Islet of Langerhans (tissue), 1 donor: ENCODE measurements at regions not wholly inside any gene's neighbourhood (a gene's known extent, or its start where the extent isn't known, plus 50 kb on each side); places are given as distances from the start of the nearest gene placed in this dataset.

Experiments used
- FAIRE-seq: peaks from one replicate; lab custom pipeline; 2011; peaks lifted over from hg19 to GRCh38; lab: Jason Lieb, UNC

GRCh38 chr9:14428781-14429230 is 114.9 kb upstream of the NFIB start:
- no peak for FAIRE-seq

GRCh38 chr9:14427419-14427818 is 113.5 kb upstream of the NFIB start:
- FAIRE-seq = no peak

- no peak for FAIRE-seq
Observed at GRCh38 chr9:14424983-14425382, 111.0 kb upstream of the NFIB start.

DNA sequence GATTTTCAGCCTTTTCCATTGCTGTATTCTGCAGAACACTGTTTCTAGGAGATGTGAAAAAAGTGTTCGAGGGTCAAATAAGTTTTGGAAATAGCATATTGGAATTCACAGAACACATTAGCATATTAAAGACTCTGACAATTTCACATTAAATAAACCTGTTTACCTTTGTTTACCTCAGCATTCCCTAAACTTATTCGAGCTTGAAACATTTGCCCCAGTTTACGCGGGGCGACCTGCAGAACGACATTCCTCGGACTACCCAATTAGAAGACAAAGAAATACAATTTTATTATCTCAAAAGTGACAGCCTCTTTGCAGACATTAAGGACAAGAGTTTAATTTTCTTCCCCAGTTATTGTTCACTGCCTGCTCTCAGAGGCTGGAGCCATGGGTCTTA is 110.3 kb upstream of the NFIB start:
- no peak for FAIRE-seq

GRCh38 chr9:14423815-14424261 is 109.9 kb upstream of the NFIB start:
- no peak for FAIRE-seq

DNA sequence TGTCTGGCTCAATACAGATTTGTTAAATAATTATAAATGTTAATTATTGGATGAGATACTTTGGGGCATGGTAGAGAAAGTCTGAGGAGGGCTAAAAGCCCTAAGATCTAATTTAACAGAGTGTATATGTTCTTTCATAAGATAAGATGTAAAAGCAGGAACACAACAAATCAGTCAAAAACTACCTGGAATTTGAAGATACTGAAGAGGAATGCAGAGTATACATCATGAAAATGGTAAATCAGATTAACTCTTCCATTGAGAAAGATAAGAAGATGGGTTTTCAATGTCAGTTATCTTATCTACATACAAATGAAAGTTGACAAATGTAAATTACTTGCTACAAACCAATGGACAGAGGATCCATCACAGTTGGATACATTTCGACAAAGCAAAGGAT is 107.3 kb upstream of the NFIB start:
- no peak for FAIRE-seq

DNA sequence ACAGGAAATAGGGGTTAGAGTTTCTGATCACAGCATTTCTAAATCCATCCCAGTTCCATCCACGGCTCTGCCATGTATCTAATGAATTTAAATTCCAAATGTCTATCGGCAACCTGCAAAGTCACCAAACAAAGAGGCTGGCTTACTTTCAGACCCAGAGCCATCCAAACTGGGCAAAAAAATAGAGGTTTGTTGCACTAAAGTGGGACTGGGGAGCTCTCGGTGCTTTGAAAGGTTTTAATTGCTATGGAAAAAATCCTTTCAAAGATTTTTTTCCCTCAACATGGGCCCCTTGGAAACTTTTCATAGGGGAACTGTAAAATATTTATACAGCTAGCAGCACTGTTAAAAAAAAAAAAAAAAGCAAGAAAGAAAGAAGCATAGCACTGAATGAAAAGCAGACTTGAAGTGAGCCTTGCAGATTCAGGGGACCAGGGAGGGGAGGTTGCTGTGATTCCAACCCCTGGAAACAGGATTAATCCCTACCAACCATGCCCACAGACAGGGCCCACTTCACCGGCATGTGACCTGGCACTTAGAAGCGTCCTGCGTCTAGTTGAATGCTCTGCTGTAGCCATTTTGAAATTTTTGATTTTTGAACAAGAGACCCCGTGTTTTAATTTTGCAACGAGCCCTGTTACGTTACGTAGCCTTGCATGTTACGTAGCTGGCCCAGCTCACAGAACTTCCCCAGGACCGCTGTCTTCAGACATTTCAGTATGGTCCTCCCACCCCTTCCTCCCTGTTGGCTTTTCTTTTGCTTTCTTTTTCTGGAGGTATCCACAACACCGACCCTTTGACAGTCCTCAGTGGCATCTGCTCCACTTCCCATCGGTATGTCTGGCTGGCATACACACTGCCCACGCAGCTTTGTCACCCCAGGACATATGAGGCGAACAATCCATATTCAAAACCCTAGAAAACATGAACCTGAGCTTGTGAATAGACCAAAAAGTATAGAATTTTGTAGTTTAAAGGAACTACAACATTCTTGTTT is 105.3 kb upstream of the NFIB start:
- FAIRE-seq = no peak

DNA sequence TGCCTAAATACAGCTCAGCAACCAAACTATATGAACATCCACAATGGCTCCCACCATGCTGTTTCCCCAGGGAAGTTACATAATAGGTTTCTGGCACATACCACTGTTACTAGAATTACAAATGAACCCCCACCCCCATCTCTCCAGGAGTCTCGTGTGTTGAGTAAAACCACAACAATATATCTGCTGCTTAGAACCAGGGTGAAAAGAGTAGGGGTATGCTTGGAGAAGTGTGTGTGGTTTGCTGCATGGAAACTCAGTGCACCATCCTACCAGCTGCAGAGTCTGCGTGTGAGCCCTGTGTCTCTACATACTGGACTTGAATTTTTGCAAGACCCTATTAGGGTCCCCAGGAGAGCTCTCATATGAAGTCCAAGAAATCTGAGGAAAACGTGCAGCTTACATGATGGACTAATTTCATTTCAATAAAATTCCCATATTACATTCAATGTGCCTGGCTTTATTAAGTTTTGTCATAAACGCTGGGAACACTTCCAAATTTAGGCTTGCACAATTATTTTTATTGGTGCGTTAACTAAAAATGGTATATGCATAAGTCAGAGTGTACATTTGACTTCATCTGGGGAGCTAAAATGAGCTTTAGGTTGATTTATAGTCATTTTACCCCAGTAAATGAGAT is 104.5 kb upstream of the NFIB start:
- no peak for FAIRE-seq

DNA sequence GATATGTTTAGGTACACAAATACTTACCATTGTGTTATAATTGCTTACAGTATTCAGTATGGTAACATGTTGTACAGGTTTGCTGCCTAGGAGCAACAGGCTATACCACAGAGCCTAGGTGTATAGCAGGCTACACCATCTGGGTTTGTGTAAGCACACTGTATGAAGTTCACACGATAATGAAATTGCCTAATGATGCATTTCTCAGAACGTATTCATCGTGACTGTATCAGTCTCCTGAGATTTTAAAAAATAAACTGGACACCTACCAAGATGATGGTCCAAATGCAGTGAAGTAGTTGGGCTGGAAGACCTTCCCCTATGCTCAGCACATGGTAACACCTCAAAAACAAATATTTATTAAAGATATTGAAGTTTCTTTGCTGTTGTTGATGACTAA is 103.3 kb upstream of the NFIB start:
- no peak for FAIRE-seq

DNA sequence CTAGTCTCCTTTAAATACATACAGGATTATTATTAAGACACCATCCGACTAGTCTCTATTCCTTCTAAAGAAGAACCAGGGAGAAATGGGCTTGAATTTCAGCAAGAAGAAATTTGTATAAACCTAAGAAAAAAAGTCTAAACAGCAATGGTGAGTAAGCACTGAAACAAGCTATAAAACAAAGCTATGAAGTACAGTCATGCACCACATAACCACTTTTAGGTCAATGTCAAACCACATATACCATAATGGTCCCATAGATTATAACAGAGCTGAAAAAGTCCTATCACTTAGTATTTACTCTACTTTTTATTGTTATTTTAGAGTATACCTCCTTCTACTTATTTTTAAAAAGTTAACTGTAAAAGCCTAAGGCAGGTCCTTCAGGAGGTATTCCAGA is 102.0 kb upstream of the NFIB start:
- FAIRE-seq = no peak

DNA sequence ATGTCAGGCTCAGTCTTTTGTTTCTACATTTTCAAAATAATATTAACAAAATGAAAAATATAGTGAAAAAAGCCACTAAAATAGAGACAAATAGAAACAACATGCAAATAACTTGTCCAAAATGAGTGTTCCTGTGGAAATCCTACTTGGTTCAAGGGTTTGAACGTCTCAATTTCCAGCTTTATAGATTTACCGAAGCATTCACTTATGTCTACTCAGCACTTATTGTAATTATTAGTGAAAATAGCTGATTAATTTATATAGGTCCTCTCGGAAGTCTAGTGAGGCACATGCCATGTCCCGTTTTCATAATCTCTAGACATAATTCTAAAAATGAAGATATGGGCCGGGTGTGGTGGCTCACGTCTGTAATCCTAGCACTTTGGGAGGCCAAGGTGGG is 99.9 kb upstream of the NFIB start:
- no peak for FAIRE-seq

DNA sequence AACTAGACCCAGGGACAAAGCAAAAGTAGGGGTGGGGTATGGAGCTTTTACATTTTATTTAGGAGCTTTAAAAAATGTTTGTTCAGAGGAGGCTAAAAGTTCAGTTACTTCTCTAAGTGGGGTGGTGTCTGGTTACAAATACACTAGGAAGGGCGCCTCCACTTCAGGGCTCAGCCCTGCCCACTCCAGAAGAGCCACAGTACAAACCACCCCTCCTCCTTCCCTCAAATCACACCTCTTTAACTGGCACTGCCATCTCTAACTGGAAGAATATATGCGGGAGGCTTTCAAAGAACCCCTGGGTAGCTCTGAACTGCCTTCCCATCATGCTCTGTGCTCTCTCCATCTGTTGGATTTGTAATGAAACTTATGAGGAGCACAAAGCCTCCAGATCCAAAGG is 98.8 kb upstream of the NFIB start:
- no peak for FAIRE-seq

GRCh38 chr9:14406463-14406862 is 92.5 kb upstream of the NFIB start:
- FAIRE-seq = no peak

DNA sequence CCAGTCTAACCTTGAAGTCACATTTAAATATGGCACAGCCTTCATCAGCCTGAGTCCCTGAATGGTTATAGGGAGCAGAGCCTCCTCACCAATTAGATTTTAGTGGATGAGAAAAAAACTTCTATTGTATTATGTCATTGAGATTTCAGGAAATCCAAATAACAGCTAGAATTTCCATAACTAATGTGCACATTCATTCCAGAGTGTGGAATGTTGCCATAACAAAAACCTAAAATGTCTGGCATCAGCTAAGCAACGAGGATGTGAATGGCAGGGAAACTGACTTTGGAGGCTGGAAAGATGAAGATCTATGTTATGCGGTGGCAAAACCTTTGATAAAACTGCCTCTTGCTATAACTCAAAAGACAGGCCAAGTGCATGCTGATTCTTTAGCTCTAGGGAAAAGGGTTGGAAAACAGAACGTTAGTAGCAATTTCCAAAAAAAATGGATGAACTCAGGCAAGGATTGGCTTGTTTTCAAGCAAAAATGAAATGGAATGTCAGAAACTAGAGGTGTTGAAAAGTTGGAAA is 91.3 kb upstream of the NFIB start:
- no peak for FAIRE-seq

- no peak for FAIRE-seq
Observed at GRCh38 chr9:14403081-14403480, 89.1 kb upstream of the NFIB start.

DNA sequence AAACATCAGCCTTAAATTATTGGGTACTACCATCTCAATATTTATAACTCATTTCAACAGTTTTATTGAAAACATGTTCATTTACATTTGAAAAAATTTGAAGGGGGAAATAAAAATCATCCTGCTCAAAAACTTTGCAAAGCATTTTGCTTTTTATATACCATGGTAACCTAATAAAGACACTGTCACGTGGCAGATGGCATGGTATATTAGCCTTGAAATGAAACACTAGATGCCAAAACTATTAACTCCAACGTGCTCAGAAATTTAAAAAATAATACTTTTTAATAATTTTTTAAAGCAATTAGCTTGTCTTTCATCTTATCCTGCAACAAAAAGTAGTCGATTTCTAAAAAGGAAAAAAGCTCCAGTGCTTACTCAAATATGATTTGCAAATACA is 88.6 kb upstream of the NFIB start:
- FAIRE-seq = no peak

DNA sequence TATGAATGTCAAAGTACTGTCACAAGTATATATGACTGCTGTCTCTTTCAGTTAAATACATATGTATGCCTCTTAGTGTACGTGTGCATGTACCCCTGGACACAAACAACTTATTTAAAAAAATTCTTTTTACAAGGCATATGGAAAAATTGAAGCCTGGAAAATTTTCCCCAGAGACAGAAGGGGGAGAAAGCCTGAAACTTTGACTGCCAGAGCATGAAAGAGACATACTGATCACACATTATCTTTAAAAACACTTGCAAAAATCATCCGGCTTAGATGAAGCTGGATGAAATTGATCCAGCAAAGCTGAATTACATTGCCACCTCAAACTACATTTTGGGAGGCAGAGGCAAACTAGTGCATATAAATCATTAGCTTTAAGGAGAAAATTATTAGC is 88.0 kb upstream of the NFIB start:
- FAIRE-seq = no peak

GRCh38 chr9:14400658-14400995 is 86.7 kb upstream of the NFIB start:
- no peak for FAIRE-seq

DNA sequence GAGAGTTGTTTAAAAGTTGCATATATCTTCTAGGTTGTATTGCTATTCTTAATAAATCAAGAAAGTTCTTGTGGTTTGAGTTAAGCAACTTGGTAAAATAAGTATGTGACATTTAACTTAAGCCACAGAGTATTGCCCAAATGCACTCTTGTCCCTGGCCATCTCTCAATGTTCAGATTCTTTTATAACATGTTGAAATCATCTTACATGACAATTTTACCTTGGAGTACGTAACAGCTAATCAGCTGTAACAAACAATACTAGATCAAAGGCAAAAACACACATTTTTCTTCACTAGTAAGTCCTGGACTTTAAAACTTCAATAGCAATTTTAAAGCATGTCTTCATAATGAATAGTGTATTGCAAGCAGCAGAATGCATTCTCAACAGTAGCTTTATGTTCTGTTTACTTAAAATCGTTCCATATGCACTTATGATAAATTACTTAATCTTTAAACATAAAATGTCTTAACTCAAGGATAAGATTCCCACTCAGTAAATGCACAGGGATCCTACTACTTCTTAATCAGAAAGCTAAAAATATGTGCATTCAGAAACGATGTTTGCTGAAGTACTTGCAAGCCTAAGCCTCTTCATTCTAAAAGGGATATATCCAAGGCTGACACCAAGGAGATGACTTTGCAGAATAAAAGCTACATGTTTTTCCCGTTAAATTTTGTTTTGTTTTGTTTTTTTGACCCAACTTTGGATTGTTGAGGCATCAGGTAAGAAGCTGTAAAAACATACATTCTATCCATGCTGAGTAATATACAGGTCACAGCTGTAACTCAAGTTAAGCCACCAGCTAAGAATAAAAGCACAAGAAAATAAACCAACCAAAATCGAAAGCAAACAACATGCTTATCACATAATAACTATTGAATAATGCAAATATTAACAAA is 86.1 kb upstream of the NFIB start:
- FAIRE-seq = no peak

GRCh38 chr9:14398473-14398872 is 84.5 kb upstream of the NFIB start:
- no peak for FAIRE-seq

- FAIRE-seq = no peak
Observed at GRCh38 chr9:14396171-14396570, 82.2 kb upstream of the NFIB start.

DNA sequence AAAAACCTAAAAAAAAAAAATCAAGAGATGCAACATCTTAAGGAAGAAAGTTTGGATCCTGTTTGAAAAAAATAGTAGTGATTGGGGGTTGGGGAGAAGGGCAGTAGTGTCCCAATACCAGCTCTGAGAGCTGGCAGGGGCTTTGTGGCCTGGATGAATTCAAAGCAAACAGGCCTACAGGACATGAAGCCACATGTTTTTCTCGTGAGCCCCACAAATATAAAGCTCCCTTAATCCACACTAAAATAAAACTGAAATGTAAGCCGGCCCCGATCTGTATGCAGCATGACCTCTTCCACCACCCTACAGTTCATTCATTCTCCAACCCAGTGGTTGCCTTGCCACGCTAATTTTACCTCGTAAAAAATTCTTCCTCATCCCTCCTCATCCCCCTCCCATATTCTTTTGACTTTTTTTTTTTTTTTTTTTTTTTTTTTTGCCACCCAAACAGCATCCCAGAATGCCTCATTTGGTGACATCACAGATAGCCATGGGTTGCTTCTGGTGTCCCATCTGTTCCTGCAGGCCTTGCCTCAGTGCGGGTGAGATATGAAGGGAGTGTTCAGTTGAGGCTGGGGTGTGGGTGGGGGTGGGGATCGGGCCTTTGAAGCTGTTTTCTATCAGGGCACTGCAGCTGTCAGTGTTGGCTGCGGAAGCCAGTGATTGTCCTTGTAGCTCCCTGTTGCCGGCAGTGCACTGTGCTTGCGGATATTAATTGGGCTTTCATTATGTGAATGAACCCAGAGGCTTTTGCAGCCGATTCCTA is 81.6 kb upstream of the NFIB start:
- FAIRE-seq = no peak
